ENCODE measurements at regions not wholly inside any gene's neighbourhood (a gene's known extent, or its start where the extent isn't known, plus 50 kb on each side); places are given as distances from the start of the nearest gene placed in this dataset.

DNA sequence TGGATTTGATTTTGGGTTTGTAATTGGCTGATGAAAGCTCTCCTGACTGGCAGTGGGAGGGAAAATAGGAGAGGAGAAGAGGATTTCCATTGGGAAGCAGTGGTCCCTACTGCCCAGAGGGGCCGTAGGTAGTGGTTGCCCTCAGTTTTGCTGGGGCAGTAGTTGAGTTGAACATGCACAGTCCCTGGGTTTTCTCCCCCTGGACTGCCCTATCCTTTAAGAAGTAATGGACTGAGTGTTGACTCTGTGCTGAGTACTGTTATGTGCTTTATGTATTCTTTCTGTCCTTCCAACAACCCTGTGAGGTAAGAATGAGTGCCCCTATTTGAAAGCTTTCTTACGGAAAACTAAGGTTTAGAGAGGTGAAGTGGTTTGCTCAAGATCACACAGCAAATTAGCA lies 111.2 kb upstream of the RPS23 start:
- H3K56ac ChIP-seq (replicated peaks; ENCODE audit: insufficient read length, low read depth, low read length) = no peak overlapping the region
- no peak overlapping the region for H2BK120ac ChIP-seq (replicated peaks; ENCODE audit: low read depth, low read length)
- H3K4ac ChIP-seq (replicated peaks; ENCODE audit: insufficient read length, low read depth, low read length) = no peak overlapping the region
- TF ChIP-seq, protein P1, sequence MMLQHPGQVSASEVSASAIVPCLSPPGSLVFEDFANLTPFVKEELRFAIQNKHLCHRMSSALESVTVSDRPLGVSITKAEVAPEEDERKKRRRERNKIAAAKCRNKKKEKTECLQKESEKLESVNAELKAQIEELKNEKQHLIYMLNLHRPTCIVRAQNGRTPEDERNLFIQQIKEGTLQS (IDR thresholded peaks at IDR 0.05; ENCODE audit: insufficient read depth, low read depth, low read length) = no peak
- TF ChIP-seq YY1 (IDR thresholded peaks at IDR 0.05; ENCODE audit: low read depth, low read length) (no peak), CHD1 (IDR thresholded peaks at IDR 0.05; ENCODE audit: low read depth, low read length) (no peak), EP300 (IDR thresholded peaks at IDR 0.05; ENCODE audit: borderline replicate concordance in 1 of 2, low read depth in 2 of 2, low read length in 2 of 2) (no peak), SAP30 (IDR thresholded peaks at IDR 0.05; ENCODE audit: insufficient read depth, insufficient replicate concordance, low read length) (no peak), BRCA1 (IDR thresholded peaks at IDR 0.05; ENCODE audit: low read depth, low read length) (no peak), SRF (IDR thresholded peaks at IDR 0.05; ENCODE audit: low read depth, low read length) (no peak), JUN (IDR thresholded peaks at IDR 0.05; ENCODE audit: low read depth, low read length) (no peak), CTBP2 (IDR thresholded peaks at IDR 0.05; ENCODE audit: borderline replicate concordance, insufficient read depth, insufficient read length, low read length) (no peak)
- TF ChIP-seq, protein P2, sequence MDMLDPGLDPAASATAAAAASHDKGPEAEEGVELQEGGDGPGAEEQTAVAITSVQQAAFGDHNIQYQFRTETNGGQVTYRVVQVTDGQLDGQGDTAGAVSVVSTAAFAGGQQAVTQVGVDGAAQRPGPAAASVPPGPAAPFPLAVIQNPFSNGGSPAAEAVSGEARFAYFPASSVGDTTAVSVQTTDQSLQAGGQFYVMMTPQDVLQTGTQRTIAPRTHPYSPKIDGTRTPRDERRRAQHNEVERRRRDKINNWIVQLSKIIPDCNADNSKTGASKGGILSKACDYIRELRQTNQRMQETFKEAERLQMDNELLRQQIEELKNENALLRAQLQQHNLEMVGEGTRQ (IDR thresholded peaks at IDR 0.05; ENCODE audit: low read length) = no peak
- no peak overlapping the region for H3K23ac ChIP-seq (ENCODE audit: insufficient read length)
- FAIRE-seq (no peak), DNase-seq (ENCODE audit: low read depth in 1 of 2, low spot score in 2 of 2) (no peak)
- no peaks in the 10 kb centered on the region for H3K23me2 ChIP-seq (ENCODE audit: low read depth, low read length)
- H2BK12ac ChIP-seq (ENCODE audit: low read depth, low read length) = no peak overlapping the region
- no peak overlapping the region for H3K4me2 ChIP-seq (ENCODE audit: insufficient read depth in 1 of 2, low read depth in 2 of 2, low read length in 2 of 2)
- H3K18ac ChIP-seq (ENCODE audit: extremely low read depth, low read length) = no peak overlapping the region
- H3K79me2 ChIP-seq (ENCODE audit: control insufficient read depth in 1 of 2, insufficient read depth in 2 of 2, low read length in 2 of 2) = no peaks in the 10 kb centered on the region
- H3K27ac ChIP-seq (ENCODE audit: low read depth, low read length) = no peak overlapping the region
- H3K36me3 ChIP-seq (ENCODE audit: control insufficient read depth in 2 of 4, insufficient read depth in 4 of 4, low read length in 3 of 4) = no peaks in the 10 kb centered on the region
- no peak overlapping the region for H4K8ac ChIP-seq (ENCODE audit: extremely low read depth, insufficient read depth, low read length)
- H2BK20ac ChIP-seq (ENCODE audit: low read length) = no peak overlapping the region
- H3K9me3 ChIP-seq (ENCODE audit: insufficient read depth in 2 of 2, low read depth in 1 of 2, low read length in 1 of 2) = no peaks in the 10 kb centered on the region
- H3K27me3 ChIP-seq (replicated peaks in 1 of 4; ENCODE audit: control insufficient read depth in 3 of 4, extremely low read depth in 1 of 4, insufficient read depth in 3 of 4, low read length in 3 of 4) = no peaks in the 10 kb centered on the region
- POLR2A ChIA-PET (ENCODE audit: partially characterized antibody) = no interaction called here
- CTCF ChIA-PET (ENCODE audit: partially characterized antibody) = interaction anchor here (1.3 kb wide), 1 partner anchor 78 kb away, joined by 5 read pairs; no protein-coding TSS in a partner anchor
- no peak overlapping the region for H4K5ac ChIP-seq (ENCODE audit: insufficient read length, low read depth, low read length)
- no peak overlapping the region for H2BK5ac ChIP-seq (ENCODE audit: low read depth, low read length)
- H3K79me1 ChIP-seq (ENCODE audit: low read depth, low read length) = no peaks in the 10 kb centered on the region
- H4K91ac ChIP-seq (replicated peaks; ENCODE audit: insufficient read length, low read length) = no peak overlapping the region
- H4K20me1 ChIP-seq (replicated peaks in 1 of 2; ENCODE audit: control insufficient read depth in 1 of 2, insufficient read depth in 2 of 2, low read length in 2 of 2) = no peaks in the 10 kb centered on the region
- H2BK15ac ChIP-seq (ENCODE audit: low read length) = no peak overlapping the region
- no peak overlapping the region for H3K9ac ChIP-seq (replicated peaks in 1 of 4; ENCODE audit: extremely low read depth in 1 of 4, low read depth in 3 of 4, low read length in 3 of 4)
- 87% methylated on average over 2 of the region's 2 CpGs; no CpG with 5 or more reads in 1 of the 2 experiments for WGBS, 2 experiments (ENCODE audit: extremely low coverage in 1 of 2, insufficient coverage in 1 of 2, insufficient read length in 1 of 2, insufficient replicate concordance in 2 of 2, low coverage in 1 of 2, low lambda C conversion rate in 2 of 2, missing lambda C conversion rate in 1 of 2)
- H2AFZ ChIP-seq (ENCODE audit: low read length) = no peak overlapping the region
- no peak overlapping the region for H3K14ac ChIP-seq (ENCODE audit: insufficient read length)
- no peak overlapping the region for H2AK5ac ChIP-seq (ENCODE audit: low read depth, low read length)
- H3K4me1 ChIP-seq (replicated peaks in 1 of 4; ENCODE audit: control insufficient read depth in 3 of 4, insufficient read depth in 4 of 4, low read length in 3 of 4) = no peaks in the 10 kb centered on the region; a peak in 1 of 7 replicates
- no peak overlapping the region for H3K4me3 ChIP-seq (ENCODE audit: extremely low read depth in 1 of 4, insufficient read depth in 2 of 4, low read depth in 3 of 4, low read length in 4 of 4)

Data from H1 (cell line).